ENCODE measurements at regions not wholly inside any gene's neighbourhood (a gene's known extent, or its start where the extent isn't known, plus 50 kb on each side); places are given as distances from the start of the nearest gene placed in this dataset.

- DNase-seq (ENCODE audit: low read depth) (no peak), FAIRE-seq (no peak)
- Histone ChIP-seq H3K36me3 (ENCODE audit: control insufficient read depth, insufficient read depth, low read length) (no peaks in the 10 kb centered on the region), H3K27me3 (ENCODE audit: control insufficient read depth, insufficient read depth, low read length) (no peaks in the 10 kb centered on the region), H3K4me3 (ENCODE audit: low read depth, low read length) (no peak overlapping the region)
- TF ChIP-seq CTCF (IDR thresholded peaks at IDR 0.05; ENCODE audit: insufficient read depth, low read length, severe bottlenecking): no peak
Observed at GRCh38 chr9:1946526-1947283, 68.4 kb upstream of the SMARCA2 start.

GRCh38 chr9:1947438-1947837, 67.7 kb upstream of the SMARCA2 start:
- TF ChIP-seq CTCF (IDR thresholded peaks at IDR 0.05; ENCODE audit: insufficient read depth, low read length, severe bottlenecking): no peak
- Histone ChIP-seq H3K36me3 (ENCODE audit: control insufficient read depth, insufficient read depth, low read length) (no peaks in the 10 kb centered on the region), H3K4me3 (ENCODE audit: low read depth, low read length) (no peak overlapping the region), H3K27me3 (ENCODE audit: control insufficient read depth, insufficient read depth, low read length) (no peaks in the 10 kb centered on the region)
- DNase-seq (ENCODE audit: low read depth) (no peak), FAIRE-seq (no peak)

GRCh38 chr9:1948541-1948940, 66.6 kb upstream of the SMARCA2 start:
- DNase-seq (ENCODE audit: low read depth) (no peak), FAIRE-seq (no peak)
- Histone ChIP-seq H3K36me3 (ENCODE audit: control insufficient read depth, insufficient read depth, low read length) (no peaks in the 10 kb centered on the region), H3K27me3 (ENCODE audit: control insufficient read depth, insufficient read depth, low read length) (no peaks in the 10 kb centered on the region), H3K4me3 (ENCODE audit: low read depth, low read length) (no peak overlapping the region)
- TF ChIP-seq CTCF (IDR thresholded peaks at IDR 0.05; ENCODE audit: insufficient read depth, low read length, severe bottlenecking): no peak

GRCh38 chr9:1951446-1951845, 63.7 kb upstream of the SMARCA2 start:
- no peak for DNase-seq (ENCODE audit: low read depth)
- Histone ChIP-seq H3K4me3 (ENCODE audit: low read depth, low read length) (no peak overlapping the region), H3K36me3 (ENCODE audit: control insufficient read depth, insufficient read depth, low read length) (no peaks in the 10 kb centered on the region), H3K27me3 (ENCODE audit: control insufficient read depth, insufficient read depth, low read length) (no peaks in the 10 kb centered on the region)
- FAIRE-seq: no peak
- no peak for TF ChIP-seq CTCF (IDR thresholded peaks at IDR 0.05; ENCODE audit: insufficient read depth, low read length, severe bottlenecking)

- Histone ChIP-seq H3K27me3 (ENCODE audit: control insufficient read depth, insufficient read depth, low read length) (no peaks in the 10 kb centered on the region), H3K4me3 (ENCODE audit: low read depth, low read length) (no peak overlapping the region), H3K36me3 (ENCODE audit: control insufficient read depth, insufficient read depth, low read length) (no peaks in the 10 kb centered on the region)
- TF ChIP-seq CTCF (IDR thresholded peaks at IDR 0.05; ENCODE audit: insufficient read depth, low read length, severe bottlenecking): no peak
- FAIRE-seq (no peak), DNase-seq (ENCODE audit: low read depth) (no peak)
Observed at GRCh38 chr9:1952001-1952400, 63.1 kb upstream of the SMARCA2 start.

GRCh38 chr9:1954238-1954637, 60.9 kb upstream of the SMARCA2 start:
- Histone ChIP-seq H3K36me3 (ENCODE audit: control insufficient read depth, insufficient read depth, low read length) (no peaks in the 10 kb centered on the region), H3K4me3 (ENCODE audit: low read depth, low read length) (no peak overlapping the region), H3K27me3 (ENCODE audit: control insufficient read depth, insufficient read depth, low read length) (no peaks in the 10 kb centered on the region)
- TF ChIP-seq CTCF (IDR thresholded peaks at IDR 0.05; ENCODE audit: insufficient read depth, low read length, severe bottlenecking): no peak
- DNase-seq (ENCODE audit: low read depth) (no peak), FAIRE-seq (no peak)
